ENCODE measurements at regions not wholly inside any gene's neighbourhood (a gene's known extent, or its start where the extent isn't known, plus 50 kb on each side); places are given as distances from the start of the nearest gene placed in this dataset.

DNA sequence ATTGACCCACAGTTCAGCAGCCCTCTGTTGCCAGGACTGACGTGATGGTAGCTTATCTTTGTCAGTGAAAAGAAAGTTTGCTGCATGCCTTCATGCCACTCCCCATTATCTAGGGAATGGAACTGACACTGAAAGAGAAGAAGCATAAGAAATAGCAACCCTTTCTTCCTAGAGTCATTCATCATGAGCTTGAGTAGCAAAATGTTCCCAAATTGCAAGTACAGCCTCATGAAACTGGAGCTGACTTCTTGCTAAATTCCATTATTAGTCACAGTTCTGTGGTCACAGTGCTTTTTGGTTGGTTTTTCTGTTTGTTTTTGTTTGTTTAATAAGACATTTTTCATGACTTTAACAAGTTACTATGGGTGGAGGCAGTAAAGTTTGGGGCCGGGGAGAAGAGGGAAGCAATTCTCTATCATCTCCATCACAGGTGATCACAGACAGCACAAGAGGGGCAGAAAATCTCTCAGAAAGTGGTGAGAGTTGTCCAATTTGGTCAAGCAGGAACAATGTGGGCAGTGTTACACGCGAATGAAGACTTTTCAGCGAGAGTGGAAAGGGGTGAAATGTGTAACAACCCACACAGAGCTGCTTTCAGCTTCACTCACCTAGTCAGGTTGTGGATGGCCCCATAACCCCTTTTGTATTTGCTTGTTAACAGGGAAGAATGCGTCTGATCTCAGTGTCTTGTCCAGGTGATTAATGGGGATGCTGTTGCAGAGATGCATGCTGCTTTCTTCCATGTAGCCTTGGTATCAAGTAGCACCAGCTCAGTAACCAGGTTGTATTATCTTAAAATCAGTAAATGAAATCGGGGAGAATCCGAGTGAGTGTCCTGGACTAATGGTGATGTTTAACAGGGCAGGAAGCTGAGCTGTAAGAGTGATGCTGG, 440.4 kb downstream of the DMRT2 start:
- DNase-seq (ENCODE audit: low read depth), result no peak

DNA sequence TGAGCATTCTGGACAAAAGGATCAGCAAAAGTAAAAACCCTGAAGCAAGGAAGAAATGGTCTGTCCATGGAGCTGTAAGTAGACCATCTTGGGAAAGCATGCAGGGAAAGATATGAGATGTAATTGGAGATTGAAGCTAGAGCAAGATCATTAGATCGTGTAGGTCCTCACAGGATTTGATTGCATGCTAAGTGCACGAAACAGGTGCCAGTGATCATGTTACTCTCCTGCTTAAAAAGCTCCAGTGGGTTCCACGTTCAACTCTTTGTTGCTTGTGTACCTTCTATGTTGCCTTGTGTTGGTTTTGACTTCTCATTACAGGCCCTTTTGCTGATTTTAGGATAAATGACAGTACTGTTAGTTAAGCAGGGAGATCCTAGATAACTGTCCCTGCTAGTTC, 442.0 kb downstream of the DMRT2 start:
- no peak for DNase-seq (ENCODE audit: low read depth)

DNA sequence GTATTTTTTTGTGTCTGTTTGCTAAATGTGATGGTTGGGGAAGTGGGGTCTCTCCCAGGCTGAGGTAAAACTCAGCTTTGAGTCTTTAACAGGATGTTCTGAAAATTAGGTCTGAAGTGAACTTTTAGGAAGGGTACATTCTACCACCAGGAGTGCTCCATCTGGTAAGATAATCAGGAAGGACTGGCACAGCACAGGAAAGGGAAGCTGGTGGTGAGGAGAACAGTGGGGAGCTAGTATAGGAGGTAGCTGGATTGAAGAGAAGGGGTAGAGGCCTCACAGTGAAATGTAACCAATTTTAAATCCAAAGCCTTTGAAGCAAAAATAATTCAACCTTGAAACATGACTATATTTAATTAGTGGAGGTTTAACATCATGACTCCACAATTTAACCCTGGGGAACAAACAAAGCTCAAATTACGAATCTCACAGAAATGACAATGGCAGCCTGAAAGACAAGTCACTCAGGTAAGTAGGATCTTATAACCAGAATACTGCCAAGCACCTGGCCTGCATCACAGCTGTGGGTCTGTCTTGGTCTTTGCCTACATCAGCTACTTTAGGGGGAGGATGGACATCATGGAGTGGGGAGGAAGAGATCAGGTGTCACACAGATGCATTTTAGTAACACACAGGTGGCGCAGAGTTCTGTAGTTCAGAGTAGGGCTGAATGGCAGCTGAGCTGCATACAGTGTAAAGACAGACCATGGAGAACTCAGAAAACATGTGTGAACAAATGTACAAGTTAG, 445.3 kb downstream of the DMRT2 start:
- no peak for DNase-seq (ENCODE audit: low read depth)

DNA sequence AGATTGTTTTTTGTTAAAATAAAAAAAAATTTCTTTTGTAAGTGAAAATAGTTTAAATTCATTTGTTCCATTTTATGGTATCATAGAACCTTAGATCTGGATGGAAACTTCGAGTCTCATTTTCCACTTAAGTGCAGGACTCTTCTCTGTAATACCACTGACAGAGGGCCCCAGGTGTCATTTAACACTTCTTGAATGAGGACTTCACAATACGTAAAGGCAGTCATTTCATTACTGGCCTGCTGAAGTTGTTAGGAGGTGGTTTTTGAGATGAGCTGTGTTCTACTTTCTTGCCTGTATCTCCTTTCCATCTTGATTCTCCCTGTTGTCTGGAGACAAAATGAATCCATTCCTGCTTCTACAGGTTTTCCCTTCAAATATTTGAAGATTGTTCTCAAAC, 455.3 kb downstream of the DMRT2 start:
- DNase-seq (ENCODE audit: low read depth), result no peak

- DNase-seq (ENCODE audit: low read depth), result no peak
These were observed 460.6 kb downstream of the DMRT2 start for GRCh38 chr9:1510712-1511111.

DNA sequence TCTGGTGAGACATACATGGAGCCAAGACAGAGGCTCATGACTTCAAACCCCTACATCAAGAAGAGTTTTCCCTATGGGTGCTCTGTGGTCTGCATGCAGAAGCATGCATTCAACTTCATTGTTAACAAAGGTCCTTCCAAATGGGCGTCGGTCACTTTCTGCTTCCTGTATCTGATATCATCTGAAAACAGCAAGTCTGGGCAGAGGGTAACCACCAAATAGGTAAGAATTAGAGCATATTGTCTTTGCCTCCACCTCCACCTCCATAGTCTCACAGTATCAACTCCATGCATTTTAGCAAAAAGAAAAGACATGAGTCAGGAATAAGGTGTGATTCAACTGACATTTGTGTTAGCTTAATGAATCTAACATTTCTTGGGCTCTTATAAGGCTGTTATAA, 462.9 kb downstream of the DMRT2 start:
- DNase-seq (ENCODE audit: low read depth), result no peak

DNA sequence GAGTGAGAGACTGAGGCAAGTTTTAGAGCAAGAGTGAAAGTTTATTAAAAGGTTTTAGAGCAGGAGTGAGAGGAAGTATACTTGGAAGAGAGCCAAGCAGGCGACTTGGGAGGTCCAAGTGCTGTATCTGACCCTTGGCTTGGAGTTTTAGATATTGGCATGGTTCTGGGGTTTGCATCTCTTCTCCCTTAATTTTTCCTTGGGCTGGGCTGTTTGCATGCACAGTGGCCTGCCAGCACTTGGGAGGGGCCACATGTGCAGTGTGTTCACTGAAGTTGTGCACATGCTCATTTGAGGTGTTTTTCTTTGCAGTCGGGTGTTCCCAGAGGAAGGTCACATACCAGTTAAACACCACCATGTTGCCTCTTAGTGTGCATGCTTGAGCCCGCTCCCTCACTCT, 464.1 kb downstream of the DMRT2 start:
- DNase-seq (ENCODE audit: low read depth), result no peak

DNA sequence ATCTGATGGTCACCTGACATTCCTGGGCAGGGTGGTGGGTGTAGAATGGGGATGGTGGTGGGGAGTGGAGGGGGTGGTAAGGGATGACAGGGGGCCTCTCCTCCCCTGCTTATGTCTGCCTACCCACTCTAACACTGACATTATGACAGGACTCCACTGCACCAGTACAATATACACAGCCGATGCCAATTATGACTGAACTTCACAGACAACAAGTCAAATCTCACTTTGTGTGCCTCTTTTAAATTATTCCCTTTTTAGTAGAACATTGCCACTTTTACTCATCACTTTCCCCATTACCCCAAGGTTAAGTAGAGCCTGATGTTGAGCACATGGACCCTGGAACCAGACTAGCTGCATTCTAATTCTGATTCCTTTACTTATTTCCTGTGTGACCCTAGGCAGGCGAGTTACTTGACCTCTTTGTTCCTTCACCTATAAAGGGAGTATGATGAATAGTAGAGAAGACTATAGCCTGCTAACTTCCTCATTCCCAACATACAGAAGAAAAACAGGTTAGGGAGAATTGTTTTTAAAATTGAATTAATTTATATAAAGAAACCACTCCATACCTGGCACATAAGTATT, 464.7 kb downstream of the DMRT2 start:
- no peak for DNase-seq (ENCODE audit: low read depth)

DNA sequence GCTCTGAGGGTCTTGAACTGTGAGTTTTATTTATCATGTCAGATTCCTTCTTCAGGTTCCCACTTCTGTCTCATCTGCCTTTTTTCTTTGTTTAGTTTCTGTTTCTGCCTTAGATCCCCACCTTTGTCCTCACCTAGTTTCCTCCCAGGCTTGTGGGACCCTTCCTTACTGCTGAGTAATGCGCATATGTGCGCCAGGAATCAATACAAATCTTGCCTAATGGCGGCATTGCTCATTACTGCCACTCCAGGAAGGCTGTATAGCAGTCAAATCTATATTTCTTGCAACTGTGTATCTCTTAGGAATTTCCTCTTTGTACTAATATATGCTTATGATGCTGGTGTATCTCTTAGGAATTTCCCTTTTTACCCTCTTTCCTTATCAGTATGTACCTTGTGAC, 465.4 kb downstream of the DMRT2 start:
- no peak for DNase-seq (ENCODE audit: low read depth)

DNA sequence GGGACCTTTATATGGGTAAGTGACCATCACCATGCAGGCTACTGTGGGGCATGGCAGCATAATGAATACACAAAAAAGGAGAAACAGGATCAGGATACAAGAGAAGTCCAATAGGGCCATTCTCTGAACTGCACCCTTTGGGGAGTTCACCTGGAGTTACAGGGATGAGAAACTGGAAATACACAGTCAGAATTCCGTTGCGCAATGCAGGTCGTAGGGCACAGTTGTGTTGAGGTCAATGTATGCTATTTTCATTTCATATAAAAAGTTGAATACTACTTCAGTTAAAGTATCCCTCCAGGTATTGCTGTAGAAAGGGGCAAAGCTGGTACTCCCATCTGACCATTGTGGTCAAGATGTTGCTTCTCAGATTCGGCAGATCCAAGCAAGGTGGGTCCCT, 471.4 kb downstream of the DMRT2 start:
- DNase-seq (ENCODE audit: low read depth), result no peak

DNA sequence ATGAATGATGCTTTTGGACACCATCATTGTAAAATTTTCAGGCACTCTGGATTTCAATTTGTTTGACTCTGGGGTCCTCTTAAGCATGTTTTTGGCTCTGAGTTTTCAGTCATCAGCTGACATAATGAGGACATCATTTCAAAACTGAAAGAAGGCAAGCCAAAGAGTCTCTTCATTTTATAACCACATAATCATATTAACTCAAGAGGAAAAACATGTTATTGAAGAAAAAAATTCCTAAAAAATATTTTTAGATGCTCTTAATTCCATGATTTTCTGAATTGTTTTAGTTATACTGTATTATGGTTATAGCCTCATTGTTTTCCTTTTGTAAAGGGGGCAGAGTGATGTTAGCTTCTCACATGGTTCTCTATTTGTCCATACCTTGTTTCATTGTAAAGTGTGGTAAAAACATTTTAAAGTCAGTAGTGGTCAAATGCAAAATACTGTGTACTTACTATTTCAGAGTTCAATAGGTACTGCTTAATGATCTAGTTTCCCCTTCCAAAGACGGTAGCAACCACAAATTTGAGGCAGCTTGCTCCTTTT, 472.1 kb downstream of the DMRT2 start:
- DNase-seq (ENCODE audit: low read depth), result no peak

- DNase-seq (ENCODE audit: low read depth), result no peak
These were observed 478.3 kb downstream of the DMRT2 start for GRCh38 chr9:1528456-1528855.

DNA sequence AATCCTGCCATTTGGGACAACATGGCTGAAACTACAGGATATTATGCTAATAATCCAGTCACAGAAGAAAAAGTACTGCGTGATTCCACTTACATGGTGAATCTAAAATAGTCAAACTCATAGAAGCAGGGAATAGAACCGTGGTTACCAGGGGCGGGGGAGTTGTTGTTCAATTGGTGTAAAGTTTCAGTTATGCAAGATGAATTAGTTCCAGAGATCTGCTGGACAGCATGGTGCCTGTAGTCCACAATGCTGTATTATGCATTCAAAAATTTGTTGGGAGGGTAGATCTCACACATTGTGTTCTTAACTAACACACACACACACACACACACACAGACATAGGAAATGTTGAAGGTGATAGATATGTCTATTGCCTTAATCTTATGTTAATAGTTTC, 480.5 kb downstream of the DMRT2 start:
- no peak for DNase-seq (ENCODE audit: low read depth)

GRCh38 chr9:1531424-1531823, 481.3 kb downstream of the DMRT2 start:
- no peak for DNase-seq (ENCODE audit: low read depth)

GRCh38 chr9:1532171-1532570, 482.0 kb downstream of the DMRT2 start:
- no peak for DNase-seq (ENCODE audit: low read depth)

DNA sequence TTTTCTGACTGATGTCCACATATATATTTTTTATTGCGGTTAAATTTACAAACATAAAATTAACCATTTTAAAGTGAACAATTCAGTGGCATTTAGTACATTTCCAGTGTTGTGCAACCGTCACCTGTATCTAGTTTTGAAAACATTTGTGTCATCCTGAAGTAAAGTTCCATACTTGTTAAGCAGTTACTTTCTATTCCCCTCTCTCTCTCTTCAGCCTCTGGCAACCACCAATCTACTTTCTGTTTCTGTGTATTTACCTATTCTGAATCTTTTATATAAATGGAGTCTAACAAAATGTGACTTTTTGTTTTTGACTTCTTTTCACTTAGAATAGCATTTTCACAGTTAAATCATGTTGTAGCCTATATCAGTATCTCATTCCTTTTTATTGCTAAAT, 480.1 kb upstream of the SMARCA2 start:
- no peak for DNase-seq (ENCODE audit: low read depth)

- DNase-seq (ENCODE audit: low read depth), result no peak
These were observed 479.5 kb upstream of the SMARCA2 start for GRCh38 chr9:1535599-1535998.

DNA sequence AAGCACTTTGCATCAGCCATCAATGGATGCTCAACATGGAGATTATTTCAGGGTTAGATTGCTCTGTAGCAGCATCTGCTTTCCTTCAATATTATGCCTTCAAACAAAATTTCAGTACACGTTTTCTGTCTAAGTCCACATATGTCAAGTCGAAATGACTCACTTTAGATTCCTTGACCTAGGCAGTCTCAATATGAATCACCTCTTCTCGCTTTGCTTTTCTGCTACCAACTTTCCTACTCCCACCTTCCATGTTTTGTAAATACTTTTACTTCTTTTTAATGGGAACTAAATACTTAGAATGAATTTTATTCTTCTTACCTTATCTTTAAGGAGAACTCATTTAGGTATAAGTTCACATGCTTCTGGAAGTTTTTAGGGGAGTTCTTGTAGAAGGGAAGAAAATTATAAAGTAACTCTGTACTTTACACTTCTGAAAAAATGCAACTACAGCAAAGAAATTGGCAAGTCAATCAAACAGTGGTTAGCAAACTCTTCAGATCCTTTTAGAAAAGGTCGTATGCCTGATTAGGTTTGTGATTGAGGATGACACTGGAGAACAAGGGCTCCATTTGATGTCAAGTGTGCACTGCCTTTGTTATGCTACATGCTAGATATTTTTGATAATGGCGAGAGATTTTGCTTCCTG, 478.5 kb upstream of the SMARCA2 start:
- no peak for DNase-seq (ENCODE audit: low read depth)

- DNase-seq (ENCODE audit: low read depth), result no peak
These were observed 476.8 kb upstream of the SMARCA2 start for GRCh38 chr9:1538301-1538700.

DNA sequence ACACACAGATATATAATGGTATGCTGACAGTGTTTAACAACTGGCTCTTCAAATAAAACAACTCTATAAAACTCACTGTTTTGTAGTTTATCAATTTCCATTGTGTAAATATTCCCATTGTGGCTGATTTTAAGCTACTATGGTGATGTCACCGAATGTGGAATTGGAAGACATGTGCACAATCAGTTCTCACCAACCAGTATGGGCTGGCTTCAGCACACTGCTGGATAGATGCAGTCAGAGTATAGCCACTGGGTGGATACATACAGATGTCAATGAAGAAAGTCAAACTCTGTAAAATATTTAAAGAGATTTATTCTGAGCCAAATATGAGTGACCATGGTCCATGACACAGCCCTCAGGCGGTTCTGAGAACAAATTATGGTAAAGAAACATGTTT, 475.9 kb upstream of the SMARCA2 start:
- DNase-seq (ENCODE audit: low read depth), result no peak

DNA sequence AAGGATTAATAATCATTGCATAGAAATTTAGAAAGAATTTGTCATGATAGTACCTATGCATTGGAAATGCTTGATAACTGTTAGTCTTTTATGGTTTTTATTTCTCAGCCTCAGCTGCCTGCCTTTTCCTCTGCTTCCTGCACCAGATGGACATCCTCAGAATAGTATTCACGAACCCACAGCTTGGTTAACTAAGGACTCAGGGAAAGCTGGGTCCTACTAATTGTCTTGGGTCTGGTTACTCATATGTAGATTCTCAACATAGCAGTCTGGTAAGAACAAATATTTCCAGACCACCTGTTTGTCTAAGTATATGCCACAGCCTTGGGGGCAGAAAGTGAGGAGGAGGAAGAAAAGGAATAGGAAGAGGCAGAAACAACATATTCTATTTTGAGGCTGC, 464.5 kb upstream of the SMARCA2 start:
- DNase-seq (ENCODE audit: low read depth), result no peak

All from GM04504 (cell line).